ENCODE measurements at regions not wholly inside any gene's neighbourhood (a gene's known extent, or its start where the extent isn't known, plus 50 kb on each side); places are given as distances from the start of the nearest gene placed in this dataset.

GRCh38 chr7:49643736-49644135 is 129.7 kb upstream of the VWC2 start:
- TF ChIP-seq, protein P1, sequence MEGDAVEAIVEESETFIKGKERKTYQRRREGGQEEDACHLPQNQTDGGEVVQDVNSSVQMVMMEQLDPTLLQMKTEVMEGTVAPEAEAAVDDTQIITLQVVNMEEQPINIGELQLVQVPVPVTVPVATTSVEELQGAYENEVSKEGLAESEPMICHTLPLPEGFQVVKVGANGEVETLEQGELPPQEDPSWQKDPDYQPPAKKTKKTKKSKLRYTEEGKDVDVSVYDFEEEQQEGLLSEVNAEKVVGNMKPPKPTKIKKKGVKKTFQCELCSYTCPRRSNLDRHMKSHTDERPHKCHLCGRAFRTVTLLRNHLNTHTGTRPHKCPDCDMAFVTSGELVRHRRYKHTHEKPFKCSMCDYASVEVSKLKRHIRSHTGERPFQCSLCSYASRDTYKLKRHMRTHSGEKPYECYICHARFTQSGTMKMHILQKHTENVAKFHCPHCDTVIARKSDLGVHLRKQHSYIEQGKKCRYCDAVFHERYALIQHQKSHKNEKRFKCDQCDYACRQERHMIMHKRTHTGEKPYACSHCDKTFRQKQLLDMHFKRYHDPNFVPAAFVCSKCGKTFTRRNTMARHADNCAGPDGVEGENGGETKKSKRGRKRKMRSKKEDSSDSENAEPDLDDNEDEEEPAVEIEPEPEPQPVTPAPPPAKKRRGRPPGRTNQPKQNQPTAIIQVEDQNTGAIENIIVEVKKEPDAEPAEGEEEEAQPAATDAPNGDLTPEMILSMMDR (conservative IDR thresholded peaks at IDR 0.05; ENCODE audit: low read length), result no peak
- TF ChIP-seq EZH2phosphoT487 (IDR thresholded peaks at IDR 0.05; ENCODE audit: borderline replicate concordance), result no peak
- Histone ChIP-seq H4K20me1 (ENCODE audit: insufficient read depth, low read length, poor library complexity, severe bottlenecking) (no peaks in the 10 kb centered on the region), H3K9me3 (ENCODE audit: insufficient read depth, low read depth, low read length) (no peaks in the 10 kb centered on the region)

DNA sequence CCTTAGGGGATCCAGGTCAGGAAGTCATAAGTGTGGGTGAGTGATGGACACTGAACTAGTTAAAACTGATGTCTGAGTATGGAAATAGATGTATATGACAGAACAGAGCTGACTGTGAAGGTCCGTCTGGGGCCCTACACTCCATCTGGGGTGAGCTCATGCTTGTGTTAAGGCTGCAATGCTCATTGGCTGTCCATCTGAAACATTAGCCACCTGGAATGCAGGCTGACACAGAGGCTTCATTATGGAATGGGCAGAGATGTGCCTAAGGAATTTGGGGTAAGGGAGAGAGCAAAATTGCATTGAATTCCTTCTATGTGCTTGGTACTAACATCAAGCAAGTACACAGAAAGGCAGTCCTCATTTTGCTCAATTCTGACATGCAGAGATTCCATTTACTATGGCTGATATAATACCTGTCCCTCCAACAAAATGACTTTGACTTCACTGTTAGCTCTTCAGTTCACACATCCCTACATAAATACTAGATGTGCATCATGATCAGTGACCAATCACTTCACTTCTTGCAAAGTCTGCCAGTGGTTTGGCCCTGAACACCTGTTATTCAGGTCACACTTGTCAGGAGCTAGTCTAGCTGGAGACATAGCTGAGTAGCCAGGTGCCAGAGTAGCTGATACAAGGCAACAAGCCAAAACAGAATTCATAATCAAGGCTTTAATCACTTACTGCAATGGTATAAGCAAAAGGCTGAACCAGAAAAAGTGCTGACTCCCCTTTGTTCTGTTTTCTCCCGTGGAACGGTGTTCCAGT is 128.9 kb upstream of the VWC2 start:
- Histone ChIP-seq H4K20me1 (ENCODE audit: insufficient read depth, low read length, poor library complexity, severe bottlenecking) (no peaks in the 10 kb centered on the region), H2AFZ (ENCODE audit: low read length) (no peak overlapping the region)

More at GRCh38 chr7:49643736-49644135, 129.7 kb upstream of the VWC2 start:
- no peak overlapping the region for H3K4me2 ChIP-seq (ENCODE audit: low read depth, low read length, poor library complexity, severe bottlenecking)
- no peaks in the 10 kb centered on the region for H3K4me1 ChIP-seq (ENCODE audit: insufficient read depth, low read length, poor library complexity, severe bottlenecking)
- H3K4me3 ChIP-seq (ENCODE audit: low read length, poor library complexity, severe bottlenecking), result no peak overlapping the region
- H3F3A ChIP-seq (ENCODE audit: low read depth), result no peaks in the 10 kb centered on the region
- H2AFZ ChIP-seq (ENCODE audit: low read length), result no peak overlapping the region
- no peaks in the 10 kb centered on the region for H3K36me3 ChIP-seq (ENCODE audit: insufficient read depth, low read length)
- H3K9me2 ChIP-seq (replicated peaks; ENCODE audit: low read depth, low read length), result no peaks in the 10 kb centered on the region
- no peaks in the 10 kb centered on the region for H3K27me3 ChIP-seq (ENCODE audit: insufficient read depth, low read length, poor library complexity, severe bottlenecking)
- no peak overlapping the region for H3K9ac ChIP-seq (ENCODE audit: low read depth, low read length, poor library complexity, severe bottlenecking)
- no peaks in the 10 kb centered on the region for H3K79me2 ChIP-seq (ENCODE audit: insufficient read depth, low read length)

GRCh38 chr7:49645296-49645695 is 128.1 kb upstream of the VWC2 start:
- no peaks in the 10 kb centered on the region for H3K9me2 ChIP-seq (replicated peaks; ENCODE audit: low read depth, low read length)
- TF ChIP-seq EZH2phosphoT487 (IDR thresholded peaks at IDR 0.05; ENCODE audit: borderline replicate concordance), result no peak
- TF ChIP-seq, protein P1 (conservative IDR thresholded peaks at IDR 0.05; ENCODE audit: low read length), result no peak
- H2AFZ ChIP-seq (ENCODE audit: low read length), result no peak overlapping the region

More for the DNA sequence above, 128.9 kb upstream of the VWC2 start:
- Histone ChIP-seq H3K36me3 (ENCODE audit: insufficient read depth, low read length) (no peaks in the 10 kb centered on the region), H3K9me3 (ENCODE audit: insufficient read depth, low read depth, low read length) (no peaks in the 10 kb centered on the region), H3K79me2 (ENCODE audit: insufficient read depth, low read length) (no peaks in the 10 kb centered on the region), H3K9me2 (replicated peaks; ENCODE audit: low read depth, low read length) (no peaks in the 10 kb centered on the region), H3F3A (ENCODE audit: low read depth) (no peaks in the 10 kb centered on the region), H3K9ac (ENCODE audit: low read depth, low read length, poor library complexity, severe bottlenecking) (no peak overlapping the region), H3K27me3 (ENCODE audit: insufficient read depth, low read length, poor library complexity, severe bottlenecking) (no peaks in the 10 kb centered on the region), H3K4me3 (ENCODE audit: low read length, poor library complexity, severe bottlenecking) (no peak overlapping the region), H3K4me2 (ENCODE audit: low read depth, low read length, poor library complexity, severe bottlenecking) (no peak overlapping the region), H3K4me1 (ENCODE audit: insufficient read depth, low read length, poor library complexity, severe bottlenecking) (no peaks in the 10 kb centered on the region)
- TF ChIP-seq, protein P1 (conservative IDR thresholded peaks at IDR 0.05; ENCODE audit: low read length), result no peak
- TF ChIP-seq EZH2phosphoT487 (IDR thresholded peaks at IDR 0.05; ENCODE audit: borderline replicate concordance), result no peak

More at GRCh38 chr7:49645296-49645695, 128.1 kb upstream of the VWC2 start:
- Histone ChIP-seq H3K79me2 (ENCODE audit: insufficient read depth, low read length) (no peaks in the 10 kb centered on the region), H3K9ac (ENCODE audit: low read depth, low read length, poor library complexity, severe bottlenecking) (no peak overlapping the region), H3K27me3 (ENCODE audit: insufficient read depth, low read length, poor library complexity, severe bottlenecking) (no peaks in the 10 kb centered on the region), H3F3A (ENCODE audit: low read depth) (no peaks in the 10 kb centered on the region), H3K4me3 (ENCODE audit: low read length, poor library complexity, severe bottlenecking) (no peak overlapping the region), H3K9me3 (ENCODE audit: insufficient read depth, low read depth, low read length) (no peaks in the 10 kb centered on the region), H3K4me2 (ENCODE audit: low read depth, low read length, poor library complexity, severe bottlenecking) (no peak overlapping the region), H3K4me1 (ENCODE audit: insufficient read depth, low read length, poor library complexity, severe bottlenecking) (no peaks in the 10 kb centered on the region), H3K36me3 (ENCODE audit: insufficient read depth, low read length) (no peaks in the 10 kb centered on the region), H4K20me1 (ENCODE audit: insufficient read depth, low read length, poor library complexity, severe bottlenecking) (no peaks in the 10 kb centered on the region)

All from Loucy (cell line).